ENCODE measurements at regions not wholly inside any gene's neighbourhood (a gene's known extent, or its start where the extent isn't known, plus 50 kb on each side); places are given as distances from the start of the nearest gene placed in this dataset.

GRCh38 chr4:114527637-114528036 is 71.0 kb upstream of the UGT8 start:
- TF ChIP-seq CTCF (IDR thresholded peaks at IDR 0.05; ENCODE audit: borderline replicate concordance, control extremely low read depth, extremely low read depth, insufficient read depth, missing control alignments), result no peak
- DNase-seq (ENCODE audit: low spot score), result no peak
- in situ Hi-C loops (cut with MboI; ENCODE audit: low sequenced_read_pairs, unreplicated experiment), result no loop called here

- in situ Hi-C loops (cut with MboI; ENCODE audit: low sequenced_read_pairs, unreplicated experiment), result no loop called here
- DNase-seq (ENCODE audit: low spot score), result no peak
- no peak for TF ChIP-seq CTCF (IDR thresholded peaks at IDR 0.05; ENCODE audit: borderline replicate concordance, control extremely low read depth, extremely low read depth, insufficient read depth, missing control alignments)
Measured at GRCh38 chr4:114535725-114536124, 62.9 kb upstream of the UGT8 start.

GRCh38 chr4:114537352-114537751 is 61.3 kb upstream of the UGT8 start:
- DNase-seq (ENCODE audit: low spot score), result no peak
- TF ChIP-seq CTCF (IDR thresholded peaks at IDR 0.05; ENCODE audit: borderline replicate concordance, control extremely low read depth, extremely low read depth, insufficient read depth, missing control alignments), result no peak
- in situ Hi-C loops (cut with MboI; ENCODE audit: low sequenced_read_pairs, unreplicated experiment), result no loop called here

- no peak for TF ChIP-seq CTCF (IDR thresholded peaks at IDR 0.05; ENCODE audit: borderline replicate concordance, control extremely low read depth, extremely low read depth, insufficient read depth, missing control alignments)
- no peak for DNase-seq (ENCODE audit: low spot score)
- in situ Hi-C loops (cut with MboI; ENCODE audit: low sequenced_read_pairs, unreplicated experiment), result no loop called here
Measured at GRCh38 chr4:114538012-114538617, 60.5 kb upstream of the UGT8 start.

- DNase-seq (ENCODE audit: low spot score), result no peak
- in situ Hi-C loops (cut with MboI; ENCODE audit: low sequenced_read_pairs, unreplicated experiment), result no loop called here
Measured at GRCh38 chr4:114539985-114540384, 58.6 kb upstream of the UGT8 start.

GRCh38 chr4:114547340-114548134 is 51.1 kb upstream of the UGT8 start:
- in situ Hi-C loops (cut with MboI; ENCODE audit: low sequenced_read_pairs, unreplicated experiment), result no loop called here
- no peak for DNase-seq (ENCODE audit: low spot score)
- no peak for TF ChIP-seq CTCF (IDR thresholded peaks at IDR 0.05; ENCODE audit: borderline replicate concordance, control extremely low read depth, extremely low read depth, insufficient read depth, missing control alignments)

More at GRCh38 chr4:114539985-114540384, 58.6 kb upstream of the UGT8 start:
- no peak for TF ChIP-seq CTCF (IDR thresholded peaks at IDR 0.05; ENCODE audit: borderline replicate concordance, control extremely low read depth, extremely low read depth, insufficient read depth, missing control alignments)

Measured in GM13976 (cell line).